LNCAP (cell line): ENCODE measurements at regions not wholly inside any gene's neighbourhood (a gene's known extent, or its start where the extent isn't known, plus 50 kb on each side); places are given as distances from the start of the nearest gene placed in this dataset.

ENCODE experiments used
- TF ChIP-seq, protein P1 (sequence below): fragments of 450-650 bp; IDR thresholded peaks from 2 replicates; pipeline ENCODE4 v1.5.1; 2017; ENCODE audit warnings: mild to moderate bottlenecking

DNA sequence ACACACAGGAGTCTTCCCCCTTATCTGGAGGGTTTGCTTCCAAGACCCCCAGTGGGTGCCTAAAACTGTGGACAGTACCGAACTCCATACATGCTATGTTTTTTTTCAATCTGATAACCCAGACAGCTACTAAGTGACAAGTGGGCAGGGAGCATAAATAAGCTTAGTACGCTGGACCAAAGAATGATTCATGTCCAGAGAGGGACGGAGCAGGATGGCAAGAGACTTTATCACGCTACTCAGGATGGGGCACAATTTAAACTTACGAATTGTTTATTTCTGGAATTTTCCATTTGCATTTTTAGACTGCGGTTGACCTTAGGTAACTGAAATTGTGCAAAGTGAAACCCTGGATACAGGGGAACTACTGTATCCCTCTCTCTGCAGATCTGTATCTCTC lies 410.0 kb upstream of the MKI67 start:
- TF ChIP-seq, protein P1, sequence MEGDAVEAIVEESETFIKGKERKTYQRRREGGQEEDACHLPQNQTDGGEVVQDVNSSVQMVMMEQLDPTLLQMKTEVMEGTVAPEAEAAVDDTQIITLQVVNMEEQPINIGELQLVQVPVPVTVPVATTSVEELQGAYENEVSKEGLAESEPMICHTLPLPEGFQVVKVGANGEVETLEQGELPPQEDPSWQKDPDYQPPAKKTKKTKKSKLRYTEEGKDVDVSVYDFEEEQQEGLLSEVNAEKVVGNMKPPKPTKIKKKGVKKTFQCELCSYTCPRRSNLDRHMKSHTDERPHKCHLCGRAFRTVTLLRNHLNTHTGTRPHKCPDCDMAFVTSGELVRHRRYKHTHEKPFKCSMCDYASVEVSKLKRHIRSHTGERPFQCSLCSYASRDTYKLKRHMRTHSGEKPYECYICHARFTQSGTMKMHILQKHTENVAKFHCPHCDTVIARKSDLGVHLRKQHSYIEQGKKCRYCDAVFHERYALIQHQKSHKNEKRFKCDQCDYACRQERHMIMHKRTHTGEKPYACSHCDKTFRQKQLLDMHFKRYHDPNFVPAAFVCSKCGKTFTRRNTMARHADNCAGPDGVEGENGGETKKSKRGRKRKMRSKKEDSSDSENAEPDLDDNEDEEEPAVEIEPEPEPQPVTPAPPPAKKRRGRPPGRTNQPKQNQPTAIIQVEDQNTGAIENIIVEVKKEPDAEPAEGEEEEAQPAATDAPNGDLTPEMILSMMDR = no peak

DNA sequence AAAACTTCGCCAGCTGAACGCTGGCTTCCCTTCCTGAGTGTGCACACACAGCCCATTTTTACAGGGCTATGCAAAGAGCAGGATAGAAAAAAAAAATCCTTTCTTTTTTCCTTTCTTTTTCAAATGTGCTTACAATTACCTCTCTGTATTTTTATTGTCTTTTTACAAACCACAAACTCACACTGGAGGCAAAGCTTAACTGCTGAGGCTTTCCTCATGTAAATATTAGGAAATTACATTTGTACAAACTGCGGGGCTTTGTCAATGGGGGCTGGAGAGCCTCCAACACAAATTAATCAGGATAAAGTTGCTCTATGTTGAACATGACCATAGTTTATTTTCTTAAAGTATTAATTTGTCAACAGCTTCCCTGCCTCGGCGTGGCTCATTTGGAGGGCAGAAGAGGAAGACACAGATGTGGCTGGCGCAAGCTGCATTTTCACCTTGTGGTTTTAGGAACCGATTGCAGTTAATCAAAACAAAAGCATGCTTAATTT lies 411.7 kb upstream of the MKI67 start:
- TF ChIP-seq, protein P1 = no peak

DNA sequence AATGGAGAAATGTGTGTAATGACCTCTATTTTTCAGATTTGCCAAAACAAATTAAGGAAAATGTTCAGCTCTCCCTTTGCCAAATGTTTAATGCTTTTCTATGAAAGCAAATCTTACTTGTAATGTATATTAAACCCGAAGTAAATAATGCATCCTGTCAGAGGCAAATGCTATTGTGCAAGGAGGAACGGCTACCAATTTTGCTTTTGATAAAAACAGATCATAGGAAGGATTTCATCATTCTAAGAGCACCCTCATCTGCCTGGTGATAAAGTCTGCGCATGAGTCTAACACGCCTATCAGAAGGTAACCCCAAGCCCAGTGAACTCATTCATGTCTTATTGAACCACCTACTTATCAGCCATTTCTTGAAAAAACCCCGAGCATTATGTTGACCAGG lies 412.4 kb upstream of the MKI67 start:
- TF ChIP-seq, protein P1 = no peak

DNA sequence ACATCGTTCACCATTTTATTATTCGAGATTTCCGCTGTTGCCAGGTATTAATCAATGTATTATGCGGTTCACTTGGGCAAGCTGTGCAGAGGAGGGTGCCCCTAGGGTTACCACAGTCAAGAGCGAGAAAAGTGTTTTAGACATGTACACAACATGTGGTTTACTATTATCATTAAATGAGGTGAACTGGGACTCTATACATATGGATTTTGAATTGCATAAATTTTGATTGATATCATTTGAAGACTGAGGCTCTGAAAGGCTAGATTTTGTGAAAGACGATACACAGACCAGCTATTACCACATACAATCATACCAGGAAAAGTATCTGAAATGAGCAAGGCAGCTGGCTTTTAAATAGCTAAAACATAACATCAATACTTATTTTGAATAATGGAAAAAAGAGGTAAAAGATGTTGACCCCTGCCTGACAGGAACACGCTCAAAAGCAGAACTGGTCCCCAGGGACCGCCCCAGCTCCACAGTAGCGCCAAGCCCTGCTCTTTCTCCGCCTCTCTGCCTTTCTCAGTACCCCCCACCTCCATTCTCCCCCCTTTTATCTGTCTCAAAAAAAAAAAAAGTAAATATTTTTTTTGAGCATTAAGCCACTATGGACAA lies 413.4 kb upstream of the MKI67 start:
- TF ChIP-seq, protein P1 = no peak

DNA sequence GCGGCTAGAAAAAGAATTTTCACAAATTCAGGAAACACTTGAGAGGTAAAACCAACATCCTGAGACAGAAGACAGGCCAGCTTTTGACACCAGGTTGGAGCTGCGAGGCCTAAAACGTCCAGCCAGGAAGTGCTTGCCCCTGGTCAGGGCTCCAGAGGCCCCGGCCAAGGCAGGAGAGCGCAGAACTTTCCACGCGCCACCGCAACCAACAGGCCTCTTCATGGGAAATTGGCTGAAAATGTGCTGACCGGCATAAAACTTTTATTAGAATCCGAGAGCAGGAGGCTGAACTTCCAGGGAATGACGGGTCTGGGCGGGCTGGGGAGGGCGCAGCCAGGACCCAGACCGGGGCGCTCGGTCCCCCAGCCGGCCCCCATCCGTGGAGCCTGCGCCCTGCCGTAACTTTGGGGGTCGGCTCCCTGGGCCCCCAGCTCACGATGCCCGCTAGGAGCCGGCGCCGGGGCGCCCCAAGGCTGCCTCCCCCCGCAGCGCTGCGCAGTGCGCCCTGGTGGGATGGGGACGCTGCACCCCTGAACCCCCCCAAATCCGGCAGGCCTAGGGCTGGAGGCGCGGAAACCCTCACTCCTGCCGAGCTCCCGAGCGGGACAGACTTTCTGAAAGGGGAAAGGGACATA lies 414.0 kb upstream of the MKI67 start:
- TF ChIP-seq, protein P1 = no peak

DNA sequence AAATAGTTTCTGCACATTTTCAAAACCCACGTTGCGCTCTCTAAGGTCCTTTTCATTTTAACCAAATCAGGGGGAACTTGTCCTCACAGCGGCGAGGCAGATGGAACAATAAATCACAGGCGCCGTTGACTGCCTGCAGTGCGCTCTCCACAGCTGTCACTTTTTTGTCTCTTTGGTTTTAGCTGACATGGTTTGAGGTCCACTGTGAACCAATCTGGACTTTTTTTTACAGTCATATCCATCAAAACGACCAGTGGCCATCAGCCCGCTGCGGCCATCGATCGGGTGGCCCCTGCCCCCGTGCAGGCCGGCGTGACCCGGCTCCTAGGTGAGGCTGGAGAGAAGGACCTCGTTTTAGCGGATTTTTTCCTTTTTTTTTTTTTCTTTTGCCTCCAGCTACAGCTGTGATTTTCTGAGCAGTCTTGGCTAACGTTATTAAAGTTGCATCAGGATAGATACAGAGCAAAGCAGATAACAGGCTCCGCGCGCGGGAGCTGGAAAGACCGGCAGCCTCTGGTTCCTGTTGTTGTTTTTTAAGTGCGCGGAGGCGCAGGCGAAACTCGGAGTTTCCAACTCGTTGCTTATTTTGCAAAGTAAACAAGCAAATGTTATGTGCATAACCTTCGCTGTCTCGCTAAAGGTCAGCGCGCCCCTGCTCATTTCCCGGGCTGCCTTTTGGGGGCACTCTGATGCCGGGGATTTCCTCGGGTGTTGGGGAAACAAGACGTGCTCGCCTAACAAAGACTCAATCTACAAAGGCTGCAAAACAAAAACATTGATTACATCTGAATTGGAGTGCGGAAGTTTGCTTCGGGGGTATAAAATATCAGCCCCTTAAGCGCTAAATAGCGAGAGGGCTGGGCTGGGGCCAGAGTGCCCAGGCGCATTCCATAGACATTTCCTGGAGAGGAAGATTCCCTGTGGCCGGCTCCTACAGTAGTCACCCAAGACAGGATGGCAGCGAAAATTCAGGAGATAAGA lies 414.8 kb upstream of the MKI67 start:
- TF ChIP-seq, protein P1 = peak; percentile 62

DNA sequence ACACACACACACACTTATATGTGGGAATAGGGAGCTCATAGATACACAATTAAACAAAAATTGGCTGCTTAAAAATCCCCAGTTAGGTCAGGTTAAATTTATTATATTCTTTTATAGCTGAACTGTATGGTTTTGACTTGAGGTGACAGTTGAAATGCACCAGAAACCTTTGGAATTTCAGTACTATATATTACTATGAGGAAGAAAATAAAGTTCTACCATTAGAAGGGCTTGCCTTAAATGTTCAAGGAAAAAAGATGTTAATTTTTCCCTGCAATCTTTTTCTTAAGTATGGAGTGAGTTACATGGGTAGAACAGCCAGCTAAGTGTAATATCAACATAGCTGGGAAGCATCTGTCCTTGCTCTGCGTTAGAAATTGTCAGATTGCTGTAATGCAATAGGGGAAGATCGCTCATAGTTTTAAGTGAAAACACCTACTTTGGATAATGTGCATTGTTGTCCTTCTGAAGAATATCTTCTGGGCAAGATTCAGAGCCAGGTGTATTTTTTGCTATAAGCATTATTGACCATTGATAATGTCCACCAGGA lies 415.8 kb upstream of the MKI67 start:
- TF ChIP-seq, protein P1 = no peak
